ENCODE measurements at regions not wholly inside any gene's neighbourhood (a gene's known extent, or its start where the extent isn't known, plus 50 kb on each side); places are given as distances from the start of the nearest gene placed in this dataset.

DNA sequence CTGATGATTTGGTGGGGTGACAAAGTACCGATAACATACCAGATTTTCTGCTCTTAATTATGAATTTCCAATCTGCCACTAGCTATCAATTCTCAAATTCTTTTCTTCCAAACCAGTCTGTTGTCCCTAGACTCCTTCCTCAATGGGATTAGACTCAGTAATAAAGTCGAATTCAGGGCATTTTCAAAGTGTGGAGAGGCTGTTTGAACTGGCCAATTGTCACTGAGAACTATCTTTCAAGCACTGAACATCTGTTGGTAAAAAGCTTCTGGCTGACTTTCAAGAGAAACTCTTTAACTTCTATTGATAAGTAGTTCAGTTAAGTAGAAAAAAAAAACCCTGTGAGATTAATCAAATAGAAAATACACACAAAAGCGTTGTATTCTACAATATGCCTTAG lies 108.9 kb downstream of the SAMD9 start:
- DNase-seq (ENCODE audit: extremely low read depth, low read depth) = no peak
- no peak for TF ChIP-seq CTCF (IDR thresholded peaks at IDR 0.05; ENCODE audit: low read depth, low read length, missing control alignments)
- no peak overlapping the region for H3K4me3 ChIP-seq (replicated peaks; ENCODE audit: low read depth, low read length)

DNA sequence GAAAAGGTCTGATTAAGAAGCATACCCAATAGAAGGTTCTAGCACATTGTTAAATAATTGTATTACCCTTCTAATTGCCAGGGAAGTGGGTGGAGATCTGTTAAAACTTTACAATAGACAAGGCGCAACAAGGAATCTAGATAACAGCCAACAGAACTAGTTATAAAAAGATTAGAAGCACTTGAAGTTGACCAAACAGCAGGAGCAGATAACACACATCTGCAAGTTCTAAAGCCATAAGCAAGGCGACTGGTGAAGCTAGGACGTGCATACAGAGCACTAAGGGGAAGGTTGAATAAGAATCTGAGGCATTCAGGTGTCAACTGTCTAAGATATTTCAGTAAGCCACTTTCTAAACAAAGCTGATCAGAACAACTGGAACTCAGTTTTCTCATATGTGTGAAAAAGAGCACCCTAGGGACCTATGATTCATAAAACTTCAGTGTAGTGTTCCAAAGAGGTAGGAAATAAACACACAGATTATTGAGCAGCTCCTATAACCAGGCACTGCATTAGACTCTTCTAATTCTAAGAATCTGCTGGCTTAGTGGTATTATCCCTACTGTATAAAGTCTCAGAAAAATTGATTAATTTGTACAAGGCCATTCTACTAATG lies 111.2 kb downstream of the SAMD9 start:
- TF ChIP-seq CTCF (IDR thresholded peaks at IDR 0.05; ENCODE audit: low read depth, low read length, missing control alignments) = no peak
- DNase-seq (ENCODE audit: extremely low read depth, low read depth) = no peak
- H3K4me3 ChIP-seq (replicated peaks; ENCODE audit: low read depth, low read length) = no peak overlapping the region

GRCh38 chr7:93004906-93005305 lies 112.9 kb downstream of the SAMD9 start:
- no peak for DNase-seq (ENCODE audit: extremely low read depth, low read depth)
- no peak for TF ChIP-seq CTCF (IDR thresholded peaks at IDR 0.05; ENCODE audit: low read depth, low read length, missing control alignments)
- H3K4me3 ChIP-seq (replicated peaks; ENCODE audit: low read depth, low read length) = no peak overlapping the region

DNA sequence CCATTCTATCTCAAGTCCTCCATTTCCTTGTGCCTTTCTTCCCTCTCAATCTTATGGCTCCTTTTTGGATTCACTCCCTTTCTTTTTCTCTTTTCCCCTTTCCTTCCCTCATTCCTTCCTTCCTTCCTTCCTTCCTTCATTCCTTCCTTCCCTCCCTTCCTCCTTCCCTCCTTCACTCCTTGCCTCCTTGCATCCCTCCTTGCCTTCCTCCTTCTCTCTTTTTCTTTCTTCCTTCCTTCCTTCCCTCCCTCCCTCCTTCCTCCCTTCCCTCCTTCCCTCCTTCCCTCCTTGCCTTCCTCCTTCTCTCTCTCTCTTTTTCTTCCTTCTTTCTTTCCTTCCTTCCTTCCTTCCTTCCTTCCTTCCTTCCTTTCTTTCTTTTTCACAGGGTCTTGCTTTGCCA lies 120.1 kb downstream of the SAMD9 start:
- no peak for DNase-seq (ENCODE audit: extremely low read depth, low read depth)
- no peak overlapping the region for H3K4me3 ChIP-seq (replicated peaks; ENCODE audit: low read depth, low read length)
- no peak for TF ChIP-seq CTCF (IDR thresholded peaks at IDR 0.05; ENCODE audit: low read depth, low read length, missing control alignments)

GRCh38 chr7:92997152-92997551 lies 120.6 kb downstream of the SAMD9 start:
- TF ChIP-seq CTCF (IDR thresholded peaks at IDR 0.05; ENCODE audit: low read depth, low read length, missing control alignments) = no peak
- DNase-seq (ENCODE audit: extremely low read depth, low read depth) = no peak
- H3K4me3 ChIP-seq (replicated peaks; ENCODE audit: low read depth, low read length) = no peak overlapping the region

DNA sequence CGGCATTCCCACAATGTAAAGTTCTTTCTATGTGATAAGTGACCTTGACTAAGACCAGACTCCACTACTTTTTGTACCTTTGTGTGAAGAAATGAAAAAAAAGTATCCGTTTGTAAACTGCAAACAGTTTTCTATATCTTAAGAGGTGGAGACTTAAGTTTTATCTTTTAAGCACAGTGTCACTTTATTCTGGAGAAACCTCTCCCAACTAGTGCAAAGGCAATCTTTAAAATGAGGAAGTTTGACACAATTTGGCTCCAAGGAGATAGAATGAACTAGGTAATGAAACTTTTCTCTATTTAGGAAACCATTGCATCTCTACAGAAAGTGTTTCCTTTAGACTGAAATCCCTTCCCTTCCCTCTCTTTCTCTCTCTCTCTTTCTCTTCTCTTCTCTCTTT lies 122.9 kb downstream of the SAMD9 start:
- TF ChIP-seq CTCF (IDR thresholded peaks at IDR 0.05; ENCODE audit: low read depth, low read length, missing control alignments) = no peak
- H3K4me3 ChIP-seq (replicated peaks; ENCODE audit: low read depth, low read length) = no peak overlapping the region
- DNase-seq (ENCODE audit: extremely low read depth, low read depth) = no peak

GRCh38 chr7:92992932-92993331 lies 124.8 kb downstream of the SAMD9 start:
- H3K4me3 ChIP-seq (replicated peaks; ENCODE audit: low read depth, low read length) = no peak overlapping the region
- DNase-seq (ENCODE audit: extremely low read depth, low read depth) = no peak
- no peak for TF ChIP-seq CTCF (IDR thresholded peaks at IDR 0.05; ENCODE audit: low read depth, low read length, missing control alignments)
